Keratinocyte (primary cell): ENCODE measurements at regions not wholly inside any gene's neighbourhood (a gene's known extent, or its start where the extent isn't known, plus 50 kb on each side); places are given as distances from the start of the nearest gene placed in this dataset.

Experiments
- CTCF ChIP-seq, 3 experiments: IDR thresholded peaks in 1 of 3; conservative IDR thresholded peaks in 1 of 3; optimal IDR thresholded peaks in 1 of 3; 2 replicates in 2 of 3; 3 replicates in 1 of 3; pipeline versions ENCODE3 to v1.5.1; 2011; ENCODE audit warnings: low read length in 3 of 3, mild to moderate bottlenecking in 3 of 3, moderate library complexity in 2 of 3, control low read depth in 1 of 3, inconsistent platforms in 1 of 3; ENCODE audit not compliant: insufficient read depth in 2 of 3; ENCODE audit errors: extremely low read depth in 1 of 3
- EZH2 ChIP-seq: IDR thresholded peaks from one replicate; pipeline ENCODE4 v1.6.1; 2012; ENCODE audit warnings: inconsistent platforms, mild to moderate bottlenecking, low read length, moderate library complexity

GRCh38 chr13:88945793-88946192, 1274.6 kb downstream of the SLITRK5 start:
- TF ChIP-seq CTCF (optimal IDR thresholded peaks at IDR 0.05 in 1 of 3, IDR thresholded peaks at IDR 0.05 in 1 of 3, conservative IDR thresholded peaks at IDR 0.05 in 1 of 3; ENCODE audit: extremely low read depth in 1 of 3, insufficient read depth in 2 of 3, low read length in 3 of 3), result no peak
- no peak for TF ChIP-seq EZH2
